OCI-LY7 (cell line): ENCODE measurements at regions not wholly inside any gene's neighbourhood (a gene's known extent, or its start where the extent isn't known, plus 50 kb on each side); places are given as distances from the start of the nearest gene placed in this dataset.

Source experiments
- CTCF ChIP-seq: fragments of 200-600 bp; sonication (generic); conservative IDR thresholded peaks from 2 replicates; pipeline ENCODE4 v1.5.1; 2014; ENCODE audit warnings: mild to moderate bottlenecking, antibody characterized with exemption, low read length, moderate library complexity, mixed read lengths
- EZH2phosphoT487 ChIP-seq: fragments of 200-600 bp; sonication (generic); IDR thresholded peaks from 2 replicates; pipeline ENCODE4 v1.6.1; 2018; ENCODE audit warnings: low read depth, borderline replicate concordance, mild to moderate bottlenecking, mixed run types, antibody characterized with exemption, low read length, moderate library complexity, mixed read lengths

GRCh38 chr3:13716540-13717221, 163.2 kb downstream of the WNT7A start:
- no peak for TF ChIP-seq CTCF
- no peak for TF ChIP-seq EZH2phosphoT487
